Keratinocyte (primary cell): ENCODE measurements at regions not wholly inside any gene's neighbourhood (a gene's known extent, or its start where the extent isn't known, plus 50 kb on each side); places are given as distances from the start of the nearest gene placed in this dataset.

Source experiments
- DNase-seq: peaks from one replicate; pipeline ENCODE4 v3.0.0-alpha.2; 2011; ENCODE audit warnings: low read depth, missing footprints, low spot score
- FAIRE-seq: peaks from 2 replicates; lab custom pipeline; 2011; peaks lifted over from hg19 to GRCh38; lab: Jason Lieb, UNC
- H2AFZ ChIP-seq: 2 replicates; pipeline ENCODE4 v1.6.0; 2012; ENCODE audit warnings: low read length, control low read depth, inconsistent platforms; ENCODE audit not compliant: control insufficient read depth
- H3K27ac ChIP-seq: 2 replicates; pipeline ENCODE4 v1.5.1; 2011; ENCODE audit warnings: low read length; ENCODE audit not compliant: control insufficient read depth, insufficient read depth
- H3K27me3 ChIP-seq: 3 replicates; pipeline ENCODE4 v1.6.0; 2011; ENCODE audit warnings: low read length; ENCODE audit not compliant: control insufficient read depth, insufficient read depth; ENCODE audit errors: extremely low read depth
- H3K36me3 ChIP-seq, 2 experiments: 2 replicates in 1 of 2; 3 replicates in 1 of 2; pipeline ENCODE4 v1.5.1; 2011; ENCODE audit warnings: low read length in 2 of 2, mild to moderate bottlenecking in 1 of 2; ENCODE audit not compliant: control insufficient read depth in 2 of 2, insufficient read depth in 2 of 2; ENCODE audit errors: extremely low read depth in 1 of 2
- H3K4me1 ChIP-seq: 3 replicates; pipeline ENCODE4 v1.5.1; 2011; ENCODE audit warnings: low read length; ENCODE audit not compliant: control insufficient read depth, insufficient read depth; ENCODE audit errors: extremely low read depth
- H3K4me2 ChIP-seq: 3 replicates; pipeline ENCODE4 v1.6.0; 2011; ENCODE audit warnings: low read depth, low read length; ENCODE audit not compliant: control insufficient read depth, insufficient read depth; ENCODE audit errors: extremely low read depth
- H3K4me3 ChIP-seq, 3 experiments: fragments of 200-600 bp in 1 of 3; sonication (generic) in 1 of 3; 2 replicates in 2 of 3; 3 replicates in 1 of 3; pipeline ENCODE4 v1.5.1; 2011 to 2016; ENCODE audit warnings: low read length in 3 of 3, mild to moderate bottlenecking in 3 of 3, control low read depth in 2 of 3, inconsistent platforms in 1 of 3, low read depth in 1 of 3, mixed read lengths in 1 of 3, mixed run types in 1 of 3, moderate library complexity in 1 of 3; ENCODE audit not compliant: control insufficient read depth in 2 of 3, insufficient read depth in 2 of 3; ENCODE audit errors: extremely low read depth in 1 of 3
- H3K79me2 ChIP-seq: 2 replicates; pipeline ENCODE4 v1.6.0; 2012; ENCODE audit warnings: low read length; ENCODE audit not compliant: control insufficient read depth, insufficient read depth
- H3K9ac ChIP-seq: 3 replicates; pipeline ENCODE4 v1.6.0; 2011; ENCODE audit warnings: low read length; ENCODE audit not compliant: control insufficient read depth, insufficient read depth; ENCODE audit errors: extremely low read depth
- H3K9me1 ChIP-seq: 3 replicates; pipeline ENCODE4 v1.6.0; 2011; ENCODE audit warnings: low read length; ENCODE audit not compliant: control insufficient read depth, insufficient read depth; ENCODE audit errors: extremely low read depth
- H3K9me3 ChIP-seq: 2 replicates; pipeline ENCODE4 v1.5.1; 2012; ENCODE audit warnings: low read depth, low read length; ENCODE audit not compliant: control insufficient read depth
- H4K20me1 ChIP-seq: 3 replicates; pipeline ENCODE4 v1.6.0; 2011; ENCODE audit warnings: low read length; ENCODE audit not compliant: control insufficient read depth, insufficient read depth; ENCODE audit errors: extremely low read depth
- CTCF ChIP-seq, 3 experiments: IDR thresholded peaks in 1 of 3; conservative IDR thresholded peaks in 1 of 3; optimal IDR thresholded peaks in 1 of 3; 2 replicates in 2 of 3; 3 replicates in 1 of 3; pipeline versions ENCODE3 to v1.5.1; 2011; ENCODE audit warnings: low read length in 3 of 3, mild to moderate bottlenecking in 3 of 3, moderate library complexity in 2 of 3, control low read depth in 1 of 3, inconsistent platforms in 1 of 3; ENCODE audit not compliant: insufficient read depth in 2 of 3; ENCODE audit errors: extremely low read depth in 1 of 3
- EZH2 ChIP-seq: IDR thresholded peaks from one replicate; pipeline ENCODE4 v1.6.1; 2012; ENCODE audit warnings: inconsistent platforms, mild to moderate bottlenecking, low read length, moderate library complexity
- dilution Hi-C: fragments of 300-500 bp; cut with MboI; formaldehyde crosslinking; loops from one replicate; pipeline ENCODE4 v1.7.0; 2020; ENCODE audit warnings: low sequenced_read_pairs; ENCODE audit not compliant: extremely low pct_ligation_motif_present

DNA sequence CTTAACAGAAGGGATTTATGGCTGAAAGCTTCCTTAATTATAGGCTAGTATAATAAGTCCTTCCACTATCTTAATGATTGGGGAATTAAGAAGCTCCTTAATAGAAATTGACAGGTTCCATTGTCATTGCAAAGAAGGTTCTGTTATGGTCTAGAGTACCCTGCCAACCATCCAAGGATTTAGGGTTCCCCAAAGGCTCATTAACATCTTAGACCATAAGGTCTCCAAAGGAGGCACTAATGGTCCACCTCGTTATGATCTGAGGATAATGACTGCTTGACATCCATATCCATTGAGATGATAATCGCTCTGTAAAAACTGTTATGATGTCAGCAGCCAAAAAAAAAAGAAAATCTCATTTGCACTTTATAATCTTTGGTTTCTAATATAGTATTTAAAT lies 441.6 kb downstream of the GBA3 start:
- Histone ChIP-seq H3K27me3 (no peaks in the 10 kb centered on the region), H3K27ac (no peak overlapping the region), H3K4me3 (no peak overlapping the region), H3K9me3 (no peaks in the 10 kb centered on the region), H3K4me1 (no peaks in the 10 kb centered on the region), H3K79me2 (no peaks in the 10 kb centered on the region), H3K36me3 (no peaks in the 10 kb centered on the region), H3K4me2 (no peak overlapping the region), H3K9me1 (no peaks in the 10 kb centered on the region), H2AFZ (no peak overlapping the region), H3K9ac (no peak overlapping the region), H4K20me1 (no peaks in the 10 kb centered on the region)
- FAIRE-seq (no peak), DNase-seq (no peak)
- dilution Hi-C loops: no loop called here
- TF ChIP-seq EZH2 (no peak), CTCF (optimal IDR thresholded peaks at IDR 0.05 in 1 of 3, IDR thresholded peaks at IDR 0.05 in 1 of 3, conservative IDR thresholded peaks at IDR 0.05 in 1 of 3; ENCODE audit: extremely low read depth in 1 of 3, insufficient read depth in 2 of 3, low read length in 3 of 3) (no peak)

DNA sequence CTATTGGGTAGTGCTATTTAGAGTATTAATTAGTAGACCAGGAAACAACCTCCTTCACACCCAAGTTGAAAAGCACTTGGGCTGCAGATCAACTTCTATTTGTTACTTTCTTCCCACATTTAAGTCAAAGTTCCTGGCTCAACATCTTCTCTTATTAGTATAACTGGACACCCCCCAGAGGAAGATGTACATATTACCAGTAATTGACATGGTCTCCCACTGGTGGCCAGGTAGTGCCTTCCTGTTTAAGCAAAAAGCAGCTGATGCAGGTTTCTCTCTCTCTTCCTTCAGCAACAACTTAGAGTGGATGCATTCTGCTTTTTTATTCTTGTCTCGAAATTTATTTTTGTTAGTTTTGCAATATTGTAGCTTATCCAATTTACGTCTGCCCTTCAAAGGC lies 438.1 kb downstream of the GBA3 start:
- H3K9me1 ChIP-seq: no peaks in the 10 kb centered on the region
- TF ChIP-seq CTCF (optimal IDR thresholded peaks at IDR 0.05 in 1 of 3, IDR thresholded peaks at IDR 0.05 in 1 of 3, conservative IDR thresholded peaks at IDR 0.05 in 1 of 3; ENCODE audit: extremely low read depth in 1 of 3, insufficient read depth in 2 of 3, low read length in 3 of 3) (no peak), EZH2 (no peak)
- H3K9ac ChIP-seq: no peak overlapping the region
- H3K36me3 ChIP-seq: no peaks in the 10 kb centered on the region
- H4K20me1 ChIP-seq: no peaks in the 10 kb centered on the region
- H3K4me2 ChIP-seq: no peak overlapping the region
- FAIRE-seq (no peak), DNase-seq (no peak)
- no peak overlapping the region for H3K4me3 ChIP-seq
- H3K27ac ChIP-seq: no peak overlapping the region
- dilution Hi-C loops: no loop called here
- H2AFZ ChIP-seq: no peak overlapping the region
- no peaks in the 10 kb centered on the region for H3K9me3 ChIP-seq
- H3K4me1 ChIP-seq: no peaks in the 10 kb centered on the region
- no peaks in the 10 kb centered on the region for H3K27me3 ChIP-seq
- H3K79me2 ChIP-seq: no peaks in the 10 kb centered on the region
